GF-D8 (cell line): ENCODE measurements at regions not wholly inside any gene's neighbourhood (a gene's known extent, or its start where the extent isn't known, plus 50 kb on each side); places are given as distances from the start of the nearest gene placed in this dataset.
"Not testable (repeated sequence)": the region's sequence is repeated elsewhere in the genome, so short reads cannot be mapped to it uniquely, and the experiment has no call there.

Source experiments
- DNase-seq: peaks from one replicate; lab custom pipeline; 2025; lab: John Stamatoyannopoulos, UW

DNA sequence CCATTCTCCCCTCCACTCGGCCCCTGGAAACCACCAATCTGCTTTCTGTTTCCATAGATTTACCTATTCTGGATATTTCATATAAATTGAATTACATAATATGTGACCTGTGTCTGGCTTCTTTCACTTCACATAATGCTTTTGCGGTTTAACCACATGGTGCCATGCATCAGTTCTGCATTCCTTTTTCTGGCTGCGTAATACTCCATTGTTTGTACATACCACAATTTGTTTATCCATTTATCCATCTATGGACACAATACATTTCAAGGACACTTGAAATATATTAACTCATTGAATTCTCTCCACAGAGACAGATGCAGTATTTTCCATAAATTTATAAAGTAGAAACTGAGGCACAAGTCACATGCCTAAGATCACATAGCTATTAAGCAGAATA lies 110.3 kb upstream of the ETV6 start:
- DNase-seq = no peak

DNA sequence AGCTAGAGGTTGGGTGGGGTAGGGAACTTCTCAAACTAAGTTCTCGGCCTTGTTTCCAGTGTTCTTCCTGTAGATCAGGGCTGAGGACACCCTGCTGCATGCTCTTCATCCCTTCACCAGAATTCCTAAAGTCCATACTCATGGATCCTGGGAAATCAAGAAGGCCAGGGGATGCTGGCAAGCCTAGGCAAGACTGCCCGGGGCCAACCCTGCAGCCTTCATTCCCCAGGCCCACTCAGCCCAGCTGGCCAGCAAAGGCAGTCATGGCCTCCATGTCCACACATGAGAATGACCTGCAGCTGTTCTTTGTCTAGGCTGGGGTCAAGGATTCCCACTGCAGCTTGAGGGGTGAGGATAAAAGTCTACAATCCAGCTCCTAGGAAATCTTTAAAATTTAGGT lies 109.3 kb upstream of the ETV6 start:
- no peak for DNase-seq

DNA sequence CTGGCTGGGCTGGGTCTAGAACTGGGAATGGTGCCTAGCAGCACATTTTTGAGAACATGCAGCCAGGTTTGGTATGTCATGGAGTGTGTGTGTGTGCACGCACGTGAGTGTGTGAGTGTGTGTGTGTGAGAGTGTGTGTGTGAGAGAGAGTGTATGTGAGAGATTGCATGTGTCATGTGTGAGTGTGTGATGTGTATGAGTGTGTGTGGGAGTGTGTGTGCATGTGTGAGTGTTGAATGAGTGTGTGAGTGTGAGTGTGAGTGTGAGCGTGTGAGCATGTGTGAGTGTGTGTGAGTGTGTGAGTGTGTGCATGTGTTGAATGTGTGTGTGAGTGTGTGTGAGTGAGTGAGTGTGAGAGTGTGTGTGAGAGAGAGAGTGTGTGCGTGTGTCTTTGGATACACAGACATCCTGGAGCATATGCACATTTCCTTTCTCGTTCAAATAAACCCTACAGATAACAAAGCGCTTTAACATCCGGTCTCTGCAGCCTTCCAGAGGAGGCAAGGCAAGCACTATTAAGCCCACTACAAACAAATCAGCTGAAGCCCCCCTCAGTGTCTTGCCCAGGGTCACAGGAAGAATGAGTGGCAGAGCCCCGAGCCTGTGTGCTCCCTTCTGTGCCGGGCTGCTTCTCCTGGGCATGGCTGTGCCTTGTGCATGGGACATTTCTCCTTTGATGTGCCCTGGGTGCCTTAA lies 108.7 kb upstream of the ETV6 start:
- no peak for DNase-seq

DNA sequence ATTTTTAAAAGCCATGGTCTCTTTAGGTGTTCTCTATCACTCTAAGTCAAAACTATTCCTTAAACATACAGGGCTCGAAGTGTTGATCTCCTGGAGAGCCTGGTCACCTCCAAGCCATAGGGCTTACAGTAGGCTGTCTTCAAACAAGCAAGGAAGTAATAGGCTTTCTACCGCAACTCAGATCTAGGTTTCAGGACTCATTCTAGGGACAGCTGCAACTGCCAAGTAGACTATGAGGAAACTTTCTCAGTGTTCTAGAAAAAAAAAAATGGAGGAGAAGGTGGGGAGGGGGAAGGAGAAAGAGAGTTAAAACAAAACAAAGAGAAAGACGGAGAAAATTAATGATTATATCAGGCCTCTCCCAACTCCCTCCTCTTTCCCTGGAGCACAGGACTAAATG lies 106.9 kb upstream of the ETV6 start:
- no peak for DNase-seq

DNA sequence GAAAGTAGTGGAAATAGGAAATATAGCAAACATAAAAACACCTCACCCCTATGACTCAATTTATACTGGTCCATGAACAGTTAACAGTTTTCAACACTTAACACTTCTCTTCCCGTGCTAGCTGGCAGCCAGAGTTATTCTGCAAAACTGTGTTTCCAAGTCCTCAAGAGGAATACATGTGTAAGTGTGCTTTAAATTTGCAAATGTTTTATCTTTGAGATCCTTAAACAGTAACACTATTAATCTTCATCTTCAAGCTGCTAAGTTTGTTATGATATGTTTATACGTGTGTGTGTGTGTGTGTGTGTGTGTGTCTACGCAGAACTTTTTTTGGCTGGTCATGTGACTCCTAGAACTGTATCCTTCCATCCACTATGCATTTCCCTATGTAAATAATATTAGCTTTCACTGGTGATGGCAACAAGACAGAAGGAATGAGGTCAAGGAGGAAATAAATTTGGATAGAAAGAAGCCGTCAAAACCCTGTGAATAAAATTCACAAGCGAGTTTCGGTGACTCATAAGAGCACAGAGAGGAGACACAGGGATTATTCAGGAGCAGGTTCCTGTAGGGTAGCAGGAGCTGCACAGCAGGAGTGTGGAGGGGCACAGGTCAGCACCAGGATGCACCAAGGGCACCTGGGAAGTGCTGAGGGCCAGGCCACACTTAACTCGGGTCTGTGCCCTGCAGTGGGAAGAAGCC lies 105.9 kb upstream of the ETV6 start:
- DNase-seq = no peak

DNA sequence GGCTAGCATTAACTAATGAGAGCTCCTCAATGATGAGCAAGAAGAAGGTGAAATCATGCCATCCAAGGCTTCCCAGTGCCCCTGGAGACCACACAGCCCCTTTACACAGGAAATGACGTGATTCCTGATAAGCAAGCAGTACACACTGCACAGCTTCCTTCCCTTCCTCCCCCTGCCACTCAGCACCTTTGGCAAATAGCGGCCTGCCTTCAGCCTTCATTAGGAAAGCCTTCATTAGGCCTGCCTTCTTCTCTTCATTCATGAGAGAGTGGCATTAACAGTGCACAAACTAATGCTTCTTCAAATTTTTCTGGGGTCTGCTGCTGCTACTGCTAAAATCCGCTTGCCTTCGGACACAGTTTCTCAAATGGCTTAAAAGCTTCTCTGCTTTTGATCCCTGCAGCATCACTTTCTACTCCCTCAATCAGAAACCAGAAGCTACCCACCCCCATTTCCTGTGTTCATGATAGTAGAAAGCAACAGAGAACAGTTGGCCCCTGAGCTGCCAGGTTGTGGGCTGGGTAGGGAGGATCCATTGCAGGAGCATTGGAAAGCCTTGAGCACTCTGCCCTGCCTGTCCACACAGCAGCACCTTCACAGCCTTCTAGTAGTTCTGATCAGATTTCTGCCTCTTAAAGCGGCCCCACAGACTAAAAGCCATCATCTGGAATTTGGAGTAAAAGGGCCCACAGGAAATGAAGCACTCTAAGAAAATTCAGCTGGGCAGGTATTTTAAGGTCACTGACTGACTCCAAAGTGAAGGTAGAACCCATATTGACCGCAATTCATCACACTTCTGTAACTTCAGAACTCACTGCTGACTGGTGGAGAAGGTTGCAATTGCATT lies 103.8 kb upstream of the ETV6 start:
- no peak for DNase-seq

DNA sequence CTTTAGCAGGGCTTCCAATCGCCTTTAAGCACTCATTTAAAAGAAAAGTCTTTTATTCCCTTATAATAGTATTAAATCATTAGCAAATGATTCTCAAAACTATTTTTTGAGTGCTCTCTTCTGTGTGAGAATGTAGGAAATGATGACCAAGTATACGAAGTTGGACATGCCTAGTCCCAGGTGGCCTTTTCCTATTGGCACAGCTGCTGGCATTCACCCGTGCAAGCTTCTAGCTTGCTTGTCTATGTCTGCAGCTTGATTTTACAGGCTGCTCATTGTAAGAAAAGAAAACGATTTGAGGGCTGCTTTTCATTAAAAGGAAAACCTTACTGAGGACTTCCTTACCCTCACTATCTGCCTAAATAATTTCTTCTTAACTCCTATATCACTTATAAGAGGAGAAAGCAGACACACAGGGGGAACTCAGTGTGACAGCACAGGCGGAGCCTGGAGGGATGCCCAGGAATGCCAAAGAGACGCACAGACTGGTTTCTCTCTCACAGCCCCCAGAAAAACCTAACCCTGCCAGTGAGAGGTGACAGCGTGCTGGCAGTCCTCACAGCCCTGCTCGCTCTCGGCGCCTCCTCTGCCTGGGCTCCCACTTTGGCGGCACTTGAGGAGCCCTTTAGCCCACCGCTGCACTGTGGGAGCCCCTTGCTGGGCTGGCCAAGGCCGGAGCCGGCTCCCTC lies 102.7 kb upstream of the ETV6 start:
- DNase-seq = not testable (repeated sequence)

DNA sequence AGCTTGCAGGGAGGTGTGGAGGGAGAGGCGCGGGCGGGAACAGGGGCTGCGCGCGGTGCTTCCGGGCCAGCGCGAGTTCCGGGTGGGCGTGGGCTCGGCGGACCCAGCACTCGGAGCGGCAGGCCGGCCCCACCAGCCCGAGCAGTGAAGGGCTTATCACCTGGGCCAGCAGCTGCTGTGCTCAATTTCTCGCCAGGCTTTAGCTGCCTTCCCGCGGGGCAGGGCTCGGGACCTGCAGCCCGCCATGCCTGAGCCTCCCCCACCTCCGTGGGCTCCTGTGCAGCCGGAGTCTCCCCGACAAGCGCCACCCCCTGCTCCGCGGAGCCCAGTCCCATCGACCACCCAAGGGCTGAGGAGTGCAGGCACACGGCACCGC lies 102.2 kb upstream of the ETV6 start:
- DNase-seq = not testable (repeated sequence)

DNA sequence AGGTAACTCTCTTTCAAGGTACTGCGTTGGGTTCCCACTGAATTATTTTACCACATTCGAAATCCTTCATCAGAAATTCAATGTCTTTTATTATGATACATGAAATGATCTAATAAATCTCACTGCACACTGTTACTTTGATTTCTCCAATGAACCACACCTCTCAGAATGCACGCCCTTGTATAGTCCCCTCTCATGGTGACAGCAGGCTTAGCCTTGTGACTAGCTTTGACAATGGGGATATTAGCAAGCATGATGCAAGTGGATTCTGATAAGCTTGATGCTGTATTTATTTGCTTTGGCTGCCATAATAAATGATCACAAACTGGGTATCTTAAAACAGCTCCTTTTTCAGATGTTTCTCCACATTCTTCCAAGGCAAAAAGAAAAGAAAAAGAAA lies 100.4 kb upstream of the ETV6 start:
- DNase-seq = no peak

DNA sequence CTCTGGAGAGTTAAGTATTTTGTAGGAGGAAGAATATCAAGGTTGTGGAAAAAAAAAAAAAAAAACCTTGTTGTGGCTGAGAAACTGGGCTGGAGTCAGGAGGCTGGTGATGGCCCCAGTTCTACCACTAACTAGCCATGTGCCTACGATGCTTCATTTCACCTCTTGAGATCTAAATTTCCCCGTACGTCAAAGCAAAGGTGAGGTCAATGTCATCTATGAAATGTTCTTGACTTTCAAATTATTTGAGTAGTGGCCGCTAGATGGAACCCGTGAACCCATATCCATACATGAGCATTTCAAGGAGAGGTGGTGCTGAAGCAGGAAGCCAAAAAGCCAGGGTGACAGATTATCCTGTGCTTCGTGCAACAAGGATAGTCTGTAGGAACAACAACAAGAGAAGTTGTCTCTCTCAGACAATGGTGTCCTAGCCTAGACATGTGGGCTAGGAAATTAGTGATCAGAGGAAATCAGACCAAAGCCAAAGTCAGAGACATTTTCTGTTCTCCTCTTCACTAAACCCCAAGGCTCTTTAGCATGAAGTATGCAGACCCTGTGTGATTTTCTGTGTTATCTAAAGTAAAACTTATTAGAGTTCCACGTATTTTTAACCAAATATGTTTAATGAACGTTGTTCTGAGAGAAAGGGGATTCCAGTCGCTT lies 95.5 kb upstream of the ETV6 start:
- DNase-seq = peak; percentile 4

DNA sequence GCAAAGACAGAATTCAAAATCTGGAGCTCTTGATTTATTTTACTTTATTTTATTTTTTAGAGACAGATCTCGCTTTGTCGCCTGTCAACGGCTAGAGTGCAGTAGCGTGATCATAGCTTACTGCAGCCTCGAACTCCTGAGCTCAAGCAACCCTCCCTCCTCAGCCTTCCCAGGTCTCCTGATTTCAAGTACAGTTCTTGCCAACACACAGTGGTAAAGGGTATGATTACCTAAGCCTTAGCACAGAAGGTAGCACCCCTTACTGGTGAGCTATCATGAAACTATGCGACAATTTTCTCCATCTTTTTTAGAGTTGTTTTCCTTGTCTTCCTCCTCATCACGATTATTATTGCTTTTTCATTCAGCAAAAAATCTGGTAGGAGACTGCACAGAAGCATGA lies 94.3 kb upstream of the ETV6 start:
- DNase-seq = no peak

DNA sequence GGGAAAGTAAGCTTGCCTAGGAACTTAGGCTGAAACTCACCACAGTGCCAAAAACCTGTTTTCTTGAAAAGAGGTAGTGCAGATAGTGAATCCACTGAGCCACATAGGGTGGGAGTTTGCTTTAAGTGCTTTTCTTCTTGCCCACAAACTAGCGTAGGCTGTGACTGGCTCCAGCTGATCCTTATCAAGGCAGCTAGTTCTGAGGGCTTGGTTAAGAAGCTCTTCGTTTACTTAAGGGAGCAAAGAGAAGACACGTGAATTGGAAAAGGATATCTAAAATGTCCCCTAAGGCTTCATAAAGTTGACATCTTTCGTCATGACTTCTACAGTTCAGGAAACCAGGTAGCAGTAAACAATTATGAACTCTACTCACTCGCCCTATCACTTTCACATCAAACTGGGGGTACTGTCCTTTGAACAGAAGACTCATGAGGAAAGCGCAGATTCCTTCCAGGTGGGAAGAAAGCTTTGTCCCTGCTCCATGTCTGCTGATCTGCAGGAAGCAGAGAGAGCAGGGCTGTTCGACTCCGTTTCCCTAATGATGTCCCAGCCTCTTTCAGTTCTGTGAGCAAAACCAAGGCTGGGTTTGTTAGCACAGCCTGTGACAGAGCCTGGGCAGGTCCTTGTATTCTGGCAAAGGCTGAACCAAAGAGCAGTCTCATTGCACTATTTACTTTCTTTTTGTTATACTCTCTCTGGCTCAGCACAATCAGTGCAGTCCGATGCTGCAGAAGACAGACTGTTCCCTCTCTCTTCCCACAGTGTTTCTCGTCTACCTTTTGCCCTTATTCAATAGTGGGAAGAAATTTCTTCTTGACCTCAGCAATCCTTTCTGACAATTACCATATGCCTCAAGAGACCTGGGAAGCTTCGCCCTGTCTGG lies 93.5 kb upstream of the ETV6 start:
- no peak for DNase-seq

DNA sequence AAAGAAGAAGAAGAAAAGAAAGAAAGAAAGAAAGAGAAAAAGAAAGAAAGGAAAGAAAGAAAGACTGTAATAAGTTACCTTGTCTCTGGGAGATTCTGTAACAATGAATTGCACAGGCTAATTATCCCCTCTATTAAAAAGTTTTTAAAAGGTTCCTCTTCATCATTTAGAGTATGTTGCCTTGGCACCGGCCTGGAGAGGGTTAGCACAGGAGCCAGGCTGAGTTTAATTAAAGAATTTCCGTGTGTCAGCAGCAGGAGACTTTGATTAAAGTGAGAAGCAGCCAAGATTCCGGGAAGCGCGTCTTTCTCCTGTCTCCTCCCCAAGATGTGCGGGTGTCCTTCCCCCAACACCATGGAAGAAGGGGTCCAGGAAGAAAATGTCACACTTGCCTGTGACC lies 92.8 kb upstream of the ETV6 start:
- no peak for DNase-seq

DNA sequence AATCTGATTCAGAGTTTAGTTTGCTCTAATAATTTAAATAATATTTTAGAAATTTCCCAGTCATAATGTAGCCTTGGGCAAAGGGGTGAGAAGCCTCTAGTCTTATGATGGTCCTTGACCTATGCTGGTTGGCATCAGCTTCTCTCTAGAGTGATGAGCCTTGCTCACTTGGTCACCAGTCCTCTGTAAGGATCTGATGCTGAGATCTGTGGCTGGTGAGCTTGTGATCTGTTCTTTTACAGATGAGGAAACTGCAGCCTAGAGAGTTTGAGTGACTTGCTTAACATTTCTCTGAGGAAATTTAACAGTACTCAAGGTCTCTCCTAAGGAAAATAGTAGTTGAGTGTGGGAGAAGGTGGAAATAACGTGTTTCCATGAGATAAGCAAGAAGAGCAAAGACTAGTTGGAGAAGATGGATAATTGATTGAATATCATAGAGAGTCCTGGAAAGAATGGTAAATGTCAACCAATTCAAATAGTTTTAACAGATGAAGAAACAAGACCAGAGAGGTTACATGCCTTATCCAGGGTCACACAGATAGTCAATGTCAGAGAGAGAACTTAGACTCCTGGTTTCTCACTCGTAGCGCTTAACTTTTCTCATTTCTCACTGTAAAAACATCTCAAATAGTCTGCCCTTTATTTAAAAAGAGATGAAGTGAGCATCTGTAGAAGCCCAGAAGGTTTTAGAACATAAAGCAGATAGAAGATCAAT lies 89.7 kb upstream of the ETV6 start:
- DNase-seq = no peak

DNA sequence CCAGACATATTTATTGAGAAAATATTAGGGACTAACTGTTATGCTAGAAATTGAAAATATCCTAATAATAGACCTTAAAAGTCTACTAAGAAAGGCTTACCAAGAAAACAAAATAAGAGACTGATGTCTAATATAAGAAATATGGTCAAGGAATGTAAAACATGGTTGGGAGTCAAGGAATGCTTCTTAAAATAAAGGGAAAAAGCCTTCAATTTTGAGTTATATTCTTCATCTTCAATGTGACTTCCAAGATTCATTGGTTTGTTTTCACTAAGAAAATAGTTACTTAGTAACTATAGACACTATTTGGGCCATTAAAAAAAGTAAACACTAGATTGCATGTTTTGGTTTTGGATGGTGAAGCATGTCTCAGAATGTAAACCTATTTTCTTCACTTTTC lies 88.1 kb upstream of the ETV6 start:
- no peak for DNase-seq

DNA sequence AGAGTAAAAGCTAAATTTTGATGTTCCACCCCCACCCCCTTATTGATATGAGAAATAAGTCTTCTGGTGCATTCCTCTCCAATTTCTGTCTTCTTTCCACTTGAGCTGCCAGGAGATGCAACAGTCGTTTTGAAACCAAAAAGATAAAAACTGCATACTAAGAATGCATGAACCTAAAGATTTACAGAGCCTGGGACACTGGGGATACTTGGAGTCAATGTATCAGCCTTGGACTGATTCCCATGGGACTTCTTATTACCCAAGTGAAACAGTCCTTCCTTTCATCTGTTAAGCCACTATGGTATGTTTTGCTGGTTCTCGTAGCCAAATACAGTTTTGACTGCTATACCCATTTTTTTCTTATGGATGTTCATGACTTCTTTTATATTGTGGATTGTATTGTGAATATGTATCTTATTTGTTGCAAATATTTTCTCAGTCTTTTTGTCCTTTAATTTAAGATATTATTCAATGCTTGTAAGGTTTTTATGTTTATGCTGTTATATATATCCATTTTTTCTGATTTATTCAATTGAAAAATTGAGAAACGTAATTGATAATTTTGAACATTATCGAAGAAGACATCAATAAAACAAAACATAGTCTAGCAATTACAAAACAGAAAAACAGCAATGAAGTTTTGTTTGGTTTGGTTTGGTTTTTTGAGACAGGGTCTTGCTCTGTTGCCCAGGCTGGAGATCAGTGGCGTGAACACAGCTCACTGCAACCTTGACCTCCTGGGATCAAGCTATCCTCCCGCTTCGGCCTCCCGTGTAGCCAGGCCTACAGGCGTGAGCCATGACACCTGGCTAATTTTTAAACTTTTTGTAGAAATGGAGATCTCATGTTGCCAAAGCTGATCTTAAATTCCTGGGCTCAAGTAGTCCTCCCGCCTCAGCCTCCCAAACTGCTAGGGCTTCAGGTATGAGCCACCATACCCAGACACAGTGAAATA lies 85.4 kb upstream of the ETV6 start:
- DNase-seq = no peak

DNA sequence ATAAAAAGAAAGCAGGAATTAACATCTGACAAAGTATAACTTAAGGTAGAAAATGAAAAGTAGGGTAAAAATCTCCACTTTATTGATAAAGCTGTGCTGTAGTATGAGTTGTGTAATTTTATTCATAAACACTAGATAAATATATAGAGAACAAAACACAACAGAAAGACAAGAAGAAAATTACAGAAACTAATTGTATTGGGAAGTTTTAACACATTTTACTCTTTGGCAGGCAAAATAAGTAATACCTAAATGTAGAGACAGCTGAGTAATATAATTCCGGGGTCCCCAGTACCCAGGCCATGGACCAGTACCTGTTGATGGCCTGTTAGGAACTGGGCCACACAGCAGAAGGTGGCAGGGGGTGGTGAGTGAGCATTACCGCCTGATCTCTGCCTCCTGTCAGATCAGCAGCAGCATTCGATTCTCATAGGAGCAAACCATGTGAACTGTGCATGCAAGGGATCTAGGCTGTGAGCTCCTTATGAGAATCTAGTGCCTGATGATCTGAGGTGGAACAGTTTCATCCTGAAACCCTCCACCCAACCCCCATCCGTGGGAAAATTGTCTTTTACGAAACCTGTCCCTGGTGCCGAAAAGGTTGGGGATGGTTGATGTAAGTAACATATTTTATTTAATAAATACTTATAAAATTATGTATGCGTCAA lies 84.4 kb upstream of the ETV6 start:
- no peak for DNase-seq

DNA sequence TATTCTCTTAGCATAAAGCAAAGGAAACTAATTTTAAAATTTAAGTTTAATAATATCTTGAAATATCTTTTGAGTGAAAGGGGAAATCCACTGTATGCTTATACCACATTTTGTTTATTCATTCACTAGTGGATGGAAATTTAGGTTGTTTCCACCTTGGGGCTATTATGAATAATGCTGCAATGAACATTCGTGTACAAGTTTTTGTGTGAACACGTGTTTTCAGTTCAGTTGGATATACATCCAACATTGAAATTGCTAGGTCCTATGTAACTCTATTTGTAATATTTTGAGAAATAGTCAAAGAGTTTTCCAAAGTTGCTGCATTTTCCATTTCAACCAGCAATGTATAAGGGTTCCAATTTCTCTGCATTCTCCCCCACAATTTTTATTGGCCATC lies 83.7 kb upstream of the ETV6 start:
- no peak for DNase-seq
